HepG2 (cell line): ENCODE measurements at regions not wholly inside any gene's neighbourhood (a gene's known extent, or its start where the extent isn't known, plus 50 kb on each side); places are given as distances from the start of the nearest gene placed in this dataset.
A peak's percentile ranks its signal among the peaks of the same experiment; 100 is the strongest.

ENCODE experiments used
- ATAC-seq: fragments of 200-7000 bp; cut with Tn5 transposase; 3 replicates; pipeline ENCODE4 v1.9.1; 2020; ENCODE audit warnings: mild to moderate bottlenecking, moderate library complexity
- BruUV-seq: library from RNA; stranded (reverse); fragments of 400-500 nt; replicated peaks from 2 replicates; lab custom pipeline; 2021; lab: Mats Ljungman, UMichigan
- CTCF ChIA-PET: fragments of 300-600 bp; formaldehyde crosslinking; extraction: SDS; loops from one replicate; lab custom pipeline; 2021; ENCODE audit warnings: low total read pairs, inconsistent platforms, low intra/inter-chr PET ratio; lab: Yijun Ruan, JAX
- POLR2A ChIA-PET: fragments of 350-600 bp; sonication (Branson Sonifier 250); formaldehyde crosslinking; loops from one replicate; lab custom pipeline; 2020; ENCODE audit warnings: antibody characterized with exemption, inconsistent platforms; lab: Yijun Ruan, JAX
- DNase-seq: peaks from one replicate; pipeline ENCODE4 v3.0.0-alpha.2; 2015; ENCODE audit warnings: low spot score
- FAIRE-seq: peaks from 3 replicates; lab custom pipeline; 2011; peaks lifted over from hg19 to GRCh38; lab: Jason Lieb, UNC
- H2AFZ ChIP-seq: one replicate; pipeline ENCODE4 v1.6.1; 2011; ENCODE audit warnings: low read length, inconsistent platforms
- H3K27ac ChIP-seq: fragments of 300-600 bp; 3 replicates; pipeline ENCODE4 v1.8.0; 2011; ENCODE audit warnings: mixed run types, mild to moderate bottlenecking, mixed read lengths, low read length, inconsistent platforms; ENCODE audit not compliant: insufficient read depth; ENCODE audit errors: extremely low read length
- H3K27me3 ChIP-seq, 2 experiments: fragments of 200-600 bp in 1 of 2; 2 replicates in 1 of 2; 3 replicates in 1 of 2; pipeline versions ENCODE4 v1.6.0 to v1.8.0; 2011; ENCODE audit warnings: low read length in 2 of 2, mild to moderate bottlenecking in 2 of 2, moderate library complexity in 2 of 2, inconsistent platforms in 1 of 2; ENCODE audit not compliant: insufficient read depth in 2 of 2, control insufficient read depth in 1 of 2
- H3K36me3 ChIP-seq, 2 experiments: fragments of 200-600 bp in 1 of 2; replicated peaks in 1 of 2; 2 replicates in 1 of 2; 3 replicates in 1 of 2; pipeline versions ENCODE4 v1.5.1 to v1.8.0; 2011; ENCODE audit warnings: low read length in 2 of 2, inconsistent platforms in 1 of 2; ENCODE audit not compliant: insufficient read depth in 2 of 2, control insufficient read depth in 1 of 2
- H3K4me1 ChIP-seq: 2 replicates; pipeline ENCODE4 v1.5.1; 2012; ENCODE audit warnings: low read length, inconsistent platforms; ENCODE audit not compliant: insufficient read depth
- H3K4me2 ChIP-seq: 2 replicates; pipeline ENCODE4 v1.6.0; 2011; ENCODE audit warnings: low read depth, low read length, inconsistent platforms
- H3K4me3 ChIP-seq, 3 experiments: fragments of 200-600 bp in 1 of 3; sonication (generic), shearing (Covaris generic) in 1 of 3; replicated peaks in 1 of 3; 2 replicates each; pipeline ENCODE4 v1.5.1; 2011 to 2016; ENCODE audit warnings: low read length in 3 of 3, inconsistent platforms in 2 of 3, low read depth in 2 of 3, mild to moderate bottlenecking in 2 of 3, control low read depth in 1 of 3, mixed read lengths in 1 of 3; ENCODE audit not compliant: insufficient read depth in 1 of 3
- H3K79me2 ChIP-seq: one replicate; pipeline ENCODE4 v1.6.1; 2011; ENCODE audit warnings: low read length, inconsistent platforms; ENCODE audit not compliant: insufficient read depth
- H3K9ac ChIP-seq: 2 replicates; pipeline ENCODE4 v1.6.0; 2011; ENCODE audit warnings: mild to moderate bottlenecking, low read depth, low read length, inconsistent platforms; ENCODE audit not compliant: insufficient read depth
- H3K9me3 ChIP-seq: 2 replicates; pipeline ENCODE4 v1.5.1; 2012; ENCODE audit warnings: mild to moderate bottlenecking, low read length
- H4K20me1 ChIP-seq: 2 replicates; pipeline ENCODE4 v1.6.0; 2011; ENCODE audit warnings: inconsistent platforms, mild to moderate bottlenecking, low read length, moderate library complexity; ENCODE audit not compliant: insufficient read depth
- ZNF317 ChIP-seq: sonication (generic); formaldehyde crosslinking; IDR thresholded peaks from 2 replicates; pipeline ENCODE4 v1.5.0; 2020; ENCODE audit warnings: mild to moderate bottlenecking, missing genetic modification reagents
- ZNF407 ChIP-seq: sonication (generic); formaldehyde crosslinking; IDR thresholded peaks from one replicate; pipeline ENCODE4 v1.5.1; 2020; ENCODE audit warnings: mild to moderate bottlenecking, missing genetic modification reagents; ENCODE audit errors: not compliant biosample characterization
- WGBS: methylation state at CpG from one replicate; pipeline ENCODE4 v1.1.6; 2017; ENCODE audit warnings: low lambda C conversion rate; 5-methylcytosine and 5-hydroxymethylcytosine counted together
- in situ Hi-C: cut with HindIII; loops from 2 replicates; pipeline ENCODE4 v1.10.0; 2017; ENCODE audit warnings: low pct_unique_long_range_greater_than_20kb; ENCODE audit not compliant: extremely low pct_ligation_motif_present
- intact Hi-C: fragments of 100-400 bp; cut with micrococcal nuclease; formaldehyde crosslinking; loops from one replicate; pipeline ENCODE4 v1.10.0; 2022; ENCODE audit not compliant: unreplicated experiment
- TF ChIP-seq, protein P1 (sequence below): sonication (generic); formaldehyde crosslinking; IDR thresholded peaks from 2 replicates; pipeline ENCODE4 v1.5.1; 2020; ENCODE audit warnings: mild to moderate bottlenecking, missing genetic modification reagents

- peaks cover 0 to 5% of the 10 kb centered on the region in 2 experiments; a peak in 1 of 5 replicates for H3K27me3 ChIP-seq
- no peak for ATAC-seq
- intact Hi-C loops, result no loop called here
- H2AFZ ChIP-seq, result no peak overlapping the region
- WGBS, result 0% methylated on average over 4 of the region's 4 CpGs
- POLR2A ChIA-PET, result no interaction called here
- no peak for FAIRE-seq
- no peak overlapping the region for H3K9ac ChIP-seq
- no peaks in the 10 kb centered on the region for H3K79me2 ChIP-seq
- TF ChIP-seq ZNF407 (CRISPR knock-in tag) (no peak), ZNF317 (CRISPR knock-in tag) (peak; percentile 98)
- TF ChIP-seq, protein P1, sequence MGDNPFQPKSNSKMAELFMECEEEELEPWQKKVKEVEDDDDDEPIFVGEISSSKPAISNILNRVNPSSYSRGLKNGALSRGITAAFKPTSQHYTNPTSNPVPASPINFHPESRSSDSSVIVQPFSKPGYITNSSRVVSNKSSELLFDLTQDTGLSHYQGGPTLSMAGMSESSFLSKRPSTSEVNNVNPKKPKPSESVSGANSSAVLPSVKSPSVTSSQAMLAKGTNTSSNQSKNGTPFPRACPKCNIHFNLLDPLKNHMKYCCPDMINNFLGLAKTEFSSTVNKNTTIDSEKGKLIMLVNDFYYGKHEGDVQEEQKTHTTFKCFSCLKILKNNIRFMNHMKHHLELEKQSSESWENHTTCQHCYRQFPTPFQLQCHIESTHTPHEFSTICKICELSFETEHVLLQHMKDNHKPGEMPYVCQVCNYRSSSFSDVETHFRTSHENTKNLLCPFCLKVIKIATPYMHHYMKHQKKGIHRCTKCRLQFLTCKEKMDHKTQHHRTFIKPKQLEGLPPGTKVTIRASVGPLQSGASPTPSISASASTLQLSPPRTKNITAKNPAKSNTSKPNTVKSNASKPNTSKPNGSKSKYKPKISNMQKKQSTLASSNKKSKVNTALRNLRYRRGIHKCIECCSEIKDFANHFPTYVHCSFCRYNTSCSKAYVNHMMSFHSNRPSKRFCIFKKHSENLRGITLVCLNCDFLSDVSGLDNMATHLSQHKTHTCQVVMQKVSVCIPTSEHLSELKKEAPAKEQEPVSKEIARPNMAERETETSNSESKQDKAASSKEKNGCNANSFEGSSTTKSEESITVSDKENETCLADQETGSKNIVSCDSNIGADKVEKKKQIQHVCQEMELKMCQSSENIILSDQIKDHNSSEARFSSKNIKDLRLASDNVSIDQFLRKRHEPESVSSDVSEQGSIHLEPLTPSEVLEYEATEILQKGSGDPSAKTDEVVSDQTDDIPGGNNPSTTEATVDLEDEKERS (CRISPR knock-in tag), result no peak
- CTCF ChIA-PET, result interaction anchor here (0.6 kb wide), 1 partner anchor 155 kb away, joined by 3 read pairs; no protein-coding TSS in a partner anchor
- H4K20me1 ChIP-seq, result no peaks in the 10 kb centered on the region
- DNase-seq, result no peak
- no peak overlapping the region for H3K4me3 ChIP-seq
- BruUV-seq, result no TSS peak
- no peak overlapping the region for H3K4me2 ChIP-seq
- in situ Hi-C loops, result no loop called here
- no peaks in the 10 kb centered on the region for H3K36me3 ChIP-seq
- H3K4me1 ChIP-seq, result no peaks in the 10 kb centered on the region
- no peak overlapping the region for H3K27ac ChIP-seq
- H3K9me3 ChIP-seq, result peaks cover 31% of the 10 kb centered on the region
These were observed 236.5 kb downstream of the C16orf95 start for GRCh38 chr16:87080571-87081167.
